ENCODE measurements at regions not wholly inside any gene's neighbourhood (a gene's known extent, or its start where the extent isn't known, plus 50 kb on each side); places are given as distances from the start of the nearest gene placed in this dataset.

- no peak for TF ChIP-seq RREB1 (CRISPR knock-in tag; IDR thresholded peaks at IDR 0.05)
- no peak for TF ChIP-seq MCM7 (IDR thresholded peaks at IDR 0.05)
- no peak for TF ChIP-seq RAD51 (IDR thresholded peaks at IDR 0.05; ENCODE audit: borderline replicate concordance, low read depth)
- TF ChIP-seq, protein P1, sequence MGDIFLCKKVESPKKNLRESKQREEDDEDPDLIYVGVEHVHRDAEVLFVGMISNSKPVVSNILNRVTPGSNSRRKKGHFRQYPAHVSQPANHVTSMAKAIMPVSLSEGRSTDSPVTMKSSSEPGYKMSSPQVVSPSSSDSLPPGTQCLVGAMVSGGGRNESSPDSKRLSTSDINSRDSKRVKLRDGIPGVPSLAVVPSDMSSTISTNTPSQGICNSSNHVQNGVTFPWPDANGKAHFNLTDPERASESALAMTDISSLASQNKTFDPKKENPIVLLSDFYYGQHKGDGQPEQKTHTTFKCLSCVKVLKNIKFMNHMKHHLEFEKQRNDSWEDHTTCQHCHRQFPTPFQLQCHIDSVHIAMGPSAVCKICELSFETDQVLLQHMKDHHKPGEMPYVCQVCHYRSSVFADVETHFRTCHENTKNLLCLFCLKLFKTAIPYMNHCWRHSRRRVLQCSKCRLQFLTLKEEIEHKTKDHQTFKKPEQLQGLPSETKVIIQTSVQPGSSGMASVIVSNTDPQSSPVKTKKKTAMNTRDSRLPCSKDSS (IDR thresholded peaks at IDR 0.05; ENCODE audit: low read depth, partially characterized antibody), result no peak
Observed at GRCh38 chr3:134708671-134709070, 57.8 kb upstream of the KY start (continued).

GRCh38 chr3:134709076-134709475, 58.3 kb upstream of the KY start:
- Histone ChIP-seq H2AFZ (ENCODE audit: low read depth, low read length) (no peak overlapping the region), H3K36me3 (ENCODE audit: control insufficient read depth, insufficient read depth, low read length) (no peaks in the 10 kb centered on the region), H3K4me1 (replicated peaks in 1 of 2; ENCODE audit: control insufficient read depth in 2 of 2, insufficient read depth in 2 of 2, low read length in 2 of 2) (no peaks in the 10 kb centered on the region), H3K4me2 (ENCODE audit: insufficient read depth, low read length) (no peak overlapping the region), H3K79me2 (ENCODE audit: control insufficient read depth, insufficient read depth, low read length) (no peaks in the 10 kb centered on the region), H3K27ac (ENCODE audit: extremely low read depth, low read depth, low read length) (no peak overlapping the region), H3K9ac (ENCODE audit: insufficient read depth in 1 of 2, low read depth in 2 of 2, low read length in 2 of 2) (no peak overlapping the region), H4K20me1 (replicated peaks; ENCODE audit: control insufficient read depth, insufficient read depth, low read length) (no peaks in the 10 kb centered on the region), H3K9me1 (ENCODE audit: control insufficient read depth, insufficient read depth, low read length) (no peaks in the 10 kb centered on the region), H3K4me3 (no peak overlapping the region), H3K27me3 (ENCODE audit: control insufficient read depth in 2 of 2, insufficient read depth in 2 of 2, low read length in 2 of 2) (no peaks in the 10 kb centered on the region), H3K9me3 (replicated peaks; ENCODE audit: control insufficient read depth, insufficient read depth, low read depth, low read length) (no peaks in the 10 kb centered on the region)
- no peak for ATAC-seq
- DNase-seq (ENCODE audit: extremely low read depth in 1 of 4, low spot score in 3 of 4), result no peak
- in situ Hi-C loops (cut with MboI) (no loop called here), intact Hi-C loops (cut with micrococcal nuclease) (no loop called here)
- no peak for FAIRE-seq
- BruUV-seq (replicated peaks), result no TSS peak
- CTCF ChIA-PET (ENCODE audit: low intra/inter-chr PET ratio), result no interaction called here
- WGBS (ENCODE audit: insufficient coverage, low coverage, missing lambda C conversion rate), result 0% methylated on average over 1 of the region's 2 CpGs
- POLR2A ChIA-PET, result no interaction called here
- TF ChIP-seq RAD51 (IDR thresholded peaks at IDR 0.05; ENCODE audit: borderline replicate concordance, low read depth) (no peak), ZBTB33 (CRISPR knock-in tag; IDR thresholded peaks at IDR 0.05) (no peak), XRCC3 (IDR thresholded peaks at IDR 0.05) (no peak), MEF2A (IDR thresholded peaks at IDR 0.05; ENCODE audit: control insufficient read depth, low read depth, low read length) (no peak), KHSRP (IDR thresholded peaks at IDR 0.05) (no peak), ETV5 (CRISPR knock-in tag; IDR thresholded peaks at IDR 0.05; ENCODE audit: low read depth) (no peak), PHF20 (IDR thresholded peaks at IDR 0.05; ENCODE audit: partially characterized antibody) (no peak), CBX5 (IDR thresholded peaks at IDR 0.05; ENCODE audit: borderline replicate concordance, low read depth) (no peak), NFE2 (IDR thresholded peaks at IDR 0.05; ENCODE audit: low read depth) (no peak), RBM15 (IDR thresholded peaks at IDR 0.05; ENCODE audit: insufficient read depth, low read length) (no peak), TRIM24 (IDR thresholded peaks at IDR 0.05) (no peak), LCOR (CRISPR knock-in tag; IDR thresholded peaks at IDR 0.05) (no peak)
